ENCODE measurements at regions not wholly inside any gene's neighbourhood (a gene's known extent, or its start where the extent isn't known, plus 50 kb on each side); places are given as distances from the start of the nearest gene placed in this dataset.

GRCh38 chr4:175934506-175934905, 122.4 kb upstream of the GPM6A start:
- no peak for TF ChIP-seq EZH2phosphoT487 (conservative IDR thresholded peaks at IDR 0.05; ENCODE audit: low read length)
- no peak for TF ChIP-seq CTCF (IDR thresholded peaks at IDR 0.05; ENCODE audit: insufficient read depth, low read length, poor library complexity, severe bottlenecking)
